Prostate gland (tissue), 2 donors: ENCODE measurements at regions not wholly inside any gene's neighbourhood (a gene's known extent, or its start where the extent isn't known, plus 50 kb on each side); places are given as distances from the start of the nearest gene placed in this dataset.

Experiments
- CTCF ChIP-seq, 4 experiments: fragments of 200-600 bp in 2 of 4; fragments of 450-650 bp in 2 of 4; sonication (generic) in 2 of 4; IDR thresholded peaks; 1 replicate in 3 of 4; 2 replicates in 1 of 4; pipeline ENCODE4 v1.5.1; 2016 to 2019; ENCODE audit warnings: antibody characterized with exemption in 4 of 4, mild to moderate bottlenecking in 2 of 4, moderate library complexity in 2 of 4
- POLR2A ChIP-seq: fragments of 450-650 bp; IDR thresholded peaks from one replicate; pipeline ENCODE4 v1.6.1; 2016; ENCODE audit warnings: antibody characterized with exemption, mild to moderate bottlenecking
- POLR2AphosphoS5 ChIP-seq: sonication (generic); formaldehyde crosslinking; IDR thresholded peaks from one replicate; pipeline ENCODE4 v1.6.1; 2017; ENCODE audit warnings: antibody characterized with exemption

DNA sequence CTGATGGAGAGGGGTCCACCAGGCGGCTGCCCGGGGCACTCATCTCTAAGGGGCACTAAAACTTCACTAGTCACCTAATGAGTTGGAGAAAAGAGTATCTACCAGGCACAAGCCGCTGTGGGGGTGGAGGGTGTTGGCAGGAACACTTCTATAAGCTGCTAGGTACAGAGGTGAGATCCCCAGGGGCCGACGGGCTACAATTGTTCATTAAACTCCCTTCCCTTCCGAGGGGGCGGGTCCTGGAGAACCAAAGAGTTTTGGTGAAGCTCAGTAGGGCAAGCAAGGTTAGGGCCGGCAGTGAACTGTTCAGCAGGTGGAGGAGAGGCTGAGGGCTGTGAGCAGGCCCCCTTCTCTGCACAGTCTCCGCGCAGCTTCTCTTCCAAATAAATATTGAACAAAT lies 78.7 kb upstream of the ARAP3 start:
- no peak for TF ChIP-seq CTCF (IDR thresholded peaks at IDR 0.05)
- TF ChIP-seq POLR2A: no peak
- TF ChIP-seq POLR2AphosphoS5: no peak
